ENCODE measurements at regions not wholly inside any gene's neighbourhood (a gene's known extent, or its start where the extent isn't known, plus 50 kb on each side); places are given as distances from the start of the nearest gene placed in this dataset.
"Not testable (repeated sequence)": the region's sequence is repeated elsewhere in the genome, so short reads cannot be mapped to it uniquely, and the experiment has no call there.

DNA sequence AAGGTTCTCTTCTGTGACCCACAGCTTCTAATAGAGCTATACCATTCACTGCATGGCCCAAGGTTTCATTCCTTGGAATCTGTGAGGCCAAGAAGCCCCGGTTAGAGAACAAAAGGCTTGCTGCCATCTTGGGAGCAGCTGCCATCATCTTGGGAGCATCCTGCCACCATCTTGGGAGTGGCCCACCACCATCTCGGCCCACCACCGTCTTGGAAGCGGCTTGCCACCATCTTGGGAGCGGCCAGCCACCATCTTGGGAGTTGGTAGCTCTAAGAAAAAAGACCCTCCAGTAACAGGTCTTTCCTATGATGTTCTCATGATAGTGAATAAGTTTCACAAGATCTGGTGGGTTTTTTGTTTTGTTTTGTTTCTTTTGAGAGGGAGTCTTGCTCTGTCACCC lies 703.9 kb upstream of the ANO3 start:
- DNase-seq = no peak

- DNase-seq = no peak
These were observed 698.7 kb upstream of the ANO3 start for GRCh38 chr11:25633230-25633629.

GRCh38 chr11:25649220-25649619 lies 682.7 kb upstream of the ANO3 start:
- DNase-seq = not testable (repeated sequence)

GRCh38 chr11:25650319-25650718 lies 681.6 kb upstream of the ANO3 start:
- no peak for DNase-seq

DNA sequence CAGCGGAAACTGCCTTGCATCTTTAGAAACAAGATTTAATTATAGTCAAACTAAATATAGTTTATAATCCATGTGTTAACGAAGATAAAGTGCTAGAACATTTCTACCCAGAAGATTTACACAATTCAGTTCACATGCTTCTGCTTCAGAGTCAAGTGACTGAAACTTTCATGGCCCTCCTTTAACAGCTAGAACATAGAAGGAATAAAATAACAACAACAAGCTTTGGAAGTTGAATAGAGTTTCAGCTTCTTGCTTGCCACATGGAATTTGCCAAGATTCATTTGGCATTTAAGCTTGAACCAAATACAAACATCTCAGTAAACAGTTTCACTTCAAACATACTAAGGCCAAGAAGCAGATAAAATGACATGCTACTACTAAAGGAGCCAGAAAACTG lies 676.3 kb upstream of the ANO3 start:
- DNase-seq = no peak

- no peak for DNase-seq
These were observed 673.0 kb upstream of the ANO3 start for GRCh38 chr11:25658916-25659315.

DNA sequence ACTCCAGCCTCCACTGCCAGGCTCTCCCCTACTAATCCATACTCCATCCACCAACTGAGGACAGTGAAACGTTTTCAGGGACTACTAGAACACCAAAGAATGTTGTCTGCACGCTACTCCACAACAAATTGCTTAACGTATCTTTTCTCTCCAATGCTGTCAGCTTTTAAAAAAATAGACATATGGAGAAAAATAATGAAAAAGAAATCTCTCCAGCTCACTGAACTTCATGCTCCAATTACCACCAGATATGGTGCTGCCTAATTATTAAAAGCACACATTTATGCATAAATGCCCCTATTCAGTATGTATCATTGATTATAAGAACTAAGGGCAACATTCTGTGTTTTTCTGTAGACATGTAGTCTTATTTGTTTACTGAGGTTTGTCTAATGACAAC lies 672.2 kb upstream of the ANO3 start:
- no peak for DNase-seq

- no peak for DNase-seq
These were observed 664.1 kb upstream of the ANO3 start for GRCh38 chr11:25667871-25668270.

GRCh38 chr11:25691959-25692358 lies 640.0 kb upstream of the ANO3 start:
- no peak for DNase-seq

DNA sequence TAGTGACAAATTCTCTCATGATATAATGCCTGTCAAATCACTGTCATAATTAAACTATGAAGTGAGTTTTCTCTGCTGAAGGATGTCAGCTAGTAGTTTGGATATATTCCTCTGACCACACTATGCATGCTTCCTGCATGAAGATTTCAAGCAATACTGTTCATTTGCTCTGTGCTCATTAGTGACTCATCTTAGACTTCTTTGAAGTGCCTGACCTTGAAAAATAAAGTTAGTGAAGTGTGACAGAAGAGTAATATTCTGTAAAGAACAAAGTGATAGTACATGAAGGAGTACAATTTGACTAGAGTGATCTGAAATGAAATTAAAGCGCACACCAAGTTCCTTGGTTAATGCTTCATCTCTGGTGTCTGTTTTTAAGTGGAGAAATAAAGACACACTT lies 629.5 kb upstream of the ANO3 start:
- DNase-seq = no peak

DNA sequence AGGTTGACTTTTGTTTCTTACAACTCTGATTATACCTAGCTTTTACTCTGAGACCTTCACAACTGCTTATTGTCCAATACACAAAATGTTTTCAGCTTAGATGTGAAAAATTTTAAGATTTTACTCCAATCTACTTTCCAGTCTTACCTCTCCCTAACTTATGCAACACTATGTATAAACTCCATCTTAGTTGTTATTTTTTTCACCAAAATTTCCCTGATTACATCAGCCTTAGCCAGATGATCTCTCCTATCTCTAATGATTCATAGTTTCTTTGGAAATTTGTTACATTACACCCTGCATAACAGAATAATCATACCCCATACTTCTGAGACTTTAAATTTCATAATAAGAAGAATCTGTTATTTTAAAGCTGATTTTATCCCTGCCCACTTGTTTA lies 621.0 kb upstream of the ANO3 start:
- DNase-seq = no peak

DNA sequence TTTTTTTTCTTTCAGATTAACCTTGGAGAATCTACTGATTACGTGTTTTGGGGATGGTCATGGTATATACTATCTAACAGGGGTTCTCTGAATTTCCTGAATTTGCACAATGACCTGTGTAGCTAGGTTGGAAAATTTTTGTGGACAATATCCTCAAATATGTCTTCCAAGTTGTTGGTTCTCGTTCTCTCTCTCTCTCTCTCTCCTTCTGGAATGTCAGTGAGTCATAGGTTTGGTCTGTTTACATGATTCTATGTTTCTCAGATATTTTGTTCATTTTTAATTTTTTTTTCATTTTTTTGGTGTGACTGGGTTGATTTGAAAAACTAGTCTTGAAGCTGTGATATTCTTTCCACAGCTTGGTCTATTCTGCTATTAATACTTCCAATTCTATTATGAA lies 604.0 kb upstream of the ANO3 start:
- DNase-seq = no peak

DNA sequence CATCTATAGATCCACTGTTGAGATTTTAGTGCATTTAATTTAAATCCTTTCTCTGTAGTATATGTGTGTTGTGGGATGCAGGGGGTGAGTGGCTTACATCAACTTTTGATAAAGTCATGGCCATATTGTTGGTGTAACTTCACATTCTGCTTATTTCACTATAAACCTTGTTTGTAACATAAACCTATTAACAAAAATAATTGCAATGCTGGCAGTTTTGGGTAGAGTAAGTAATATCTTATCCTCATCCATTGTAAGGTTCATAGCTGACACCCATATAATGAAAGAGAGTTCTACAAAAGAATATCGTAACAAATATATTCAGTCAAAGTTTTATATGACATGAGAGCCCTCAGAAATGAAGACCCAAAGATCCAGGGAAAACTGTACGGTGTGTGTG lies 601.7 kb upstream of the ANO3 start:
- DNase-seq = no peak

DNA sequence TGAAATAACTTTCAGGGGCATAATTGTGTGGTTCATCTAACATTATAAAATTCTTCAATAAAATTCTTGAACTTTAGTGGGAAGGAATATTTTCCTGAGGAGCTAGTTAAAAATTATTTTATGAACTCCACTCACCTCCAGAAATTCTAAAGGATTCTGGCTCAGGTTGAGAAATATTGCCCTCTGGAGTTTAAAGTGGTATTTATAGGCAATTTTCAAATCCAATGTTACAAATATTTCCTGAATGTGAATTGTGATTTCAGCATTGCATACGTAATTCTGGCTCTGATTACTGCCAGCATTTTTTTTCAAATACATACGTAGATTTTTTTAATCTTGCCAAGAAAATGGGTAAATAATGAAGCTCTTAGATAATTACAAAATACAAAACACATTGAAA lies 598.2 kb upstream of the ANO3 start:
- no peak for DNase-seq

DNA sequence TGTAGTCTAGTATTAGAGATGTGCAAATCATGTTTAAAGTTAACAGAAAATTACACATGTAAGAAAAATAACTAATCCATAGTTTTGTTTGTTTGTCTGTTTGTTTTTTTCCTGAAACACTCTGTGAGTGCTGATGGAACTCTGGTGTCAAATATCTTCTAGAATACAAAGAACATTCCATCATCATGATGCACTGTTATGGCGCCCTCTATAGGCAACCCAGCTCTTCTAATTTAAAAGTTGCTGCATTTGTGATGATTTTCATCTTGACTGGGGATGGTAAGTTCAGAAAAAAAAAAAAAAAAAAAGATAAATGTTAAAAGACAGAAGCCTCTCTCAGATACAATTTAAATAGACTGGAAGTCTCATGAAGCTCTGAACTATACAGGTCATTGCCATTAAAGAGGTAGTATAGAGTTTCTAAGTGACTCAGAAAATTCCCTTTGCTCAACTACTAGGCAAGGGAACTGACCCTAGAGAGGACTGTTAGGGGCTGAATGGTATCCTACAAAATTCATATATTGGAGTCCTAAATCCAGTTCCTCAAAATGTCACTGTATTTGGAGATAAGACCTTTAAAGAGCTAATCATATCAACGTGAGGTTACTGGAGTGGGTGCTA lies 597.2 kb upstream of the ANO3 start:
- DNase-seq = no peak

DNA sequence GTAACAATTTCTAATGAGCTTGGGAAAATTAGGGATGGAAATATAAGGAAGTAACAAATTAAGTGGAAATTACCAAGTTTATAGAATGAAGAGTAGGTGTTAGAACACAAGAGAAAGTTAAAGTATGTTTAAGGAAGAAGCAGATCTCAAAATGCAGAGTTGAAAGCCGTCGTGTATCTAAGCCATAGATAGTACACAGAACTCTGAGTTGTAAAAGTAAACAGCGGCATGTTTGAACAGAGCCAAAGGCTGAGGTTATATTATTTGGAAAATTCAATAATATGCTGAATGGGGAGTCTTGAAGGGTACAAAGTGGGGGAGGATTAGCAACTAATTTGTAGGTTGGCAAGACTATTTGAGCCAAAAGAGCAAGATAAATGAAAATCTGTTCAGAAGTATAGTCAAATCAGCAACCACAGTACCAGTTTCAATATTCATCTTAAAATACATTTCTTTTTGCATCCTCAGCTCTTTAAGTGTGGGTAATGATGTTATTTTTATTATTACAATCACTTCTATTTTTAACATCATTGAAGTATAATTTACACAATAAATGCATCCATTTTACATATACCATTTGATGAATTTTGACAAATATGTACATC lies 594.8 kb upstream of the ANO3 start:
- DNase-seq = no peak

DNA sequence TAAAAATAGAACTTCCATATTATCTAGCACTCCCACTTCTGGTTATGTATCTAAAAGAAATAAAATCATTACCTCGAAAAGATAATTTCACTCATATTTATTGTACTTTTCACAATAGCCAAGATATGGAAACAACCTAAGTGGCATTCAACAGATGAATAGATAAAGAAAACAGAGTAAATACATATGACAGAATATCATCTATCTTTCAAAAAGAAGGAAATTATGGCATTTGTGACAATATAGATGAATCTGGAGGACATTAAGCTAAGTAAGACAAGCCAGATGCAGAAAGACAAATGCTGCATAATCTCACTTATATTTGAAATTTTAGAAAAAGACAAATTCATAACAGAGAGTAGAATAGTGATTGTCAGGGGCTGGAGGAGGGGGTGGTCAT lies 590.0 kb upstream of the ANO3 start:
- no peak for DNase-seq

DNA sequence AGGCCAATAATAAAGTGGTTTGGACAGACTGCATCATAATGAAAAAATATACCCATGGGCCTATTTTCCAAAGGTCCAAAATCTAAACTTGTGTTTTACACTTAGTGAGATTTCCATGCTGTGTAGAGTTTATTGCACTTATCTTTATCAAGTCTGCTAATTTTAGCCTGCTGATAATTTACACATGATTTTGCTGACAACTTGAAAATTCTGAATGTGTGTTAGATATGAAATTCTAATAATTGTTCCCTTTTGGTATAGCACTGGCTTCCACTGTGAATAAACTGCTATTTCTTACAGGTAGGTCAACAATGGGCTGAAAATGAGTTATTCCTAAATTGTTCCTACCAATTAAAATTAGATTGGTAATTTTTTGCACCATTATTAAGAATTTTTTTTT lies 589.1 kb upstream of the ANO3 start:
- no peak for DNase-seq

GRCh38 chr11:25755381-25755780 lies 576.5 kb upstream of the ANO3 start:
- no peak for DNase-seq

GRCh38 chr11:25755918-25756584 lies 575.9 kb upstream of the ANO3 start:
- DNase-seq = no peak

- DNase-seq = no peak
These were observed 573.7 kb upstream of the ANO3 start for GRCh38 chr11:25758145-25758661.

DNA sequence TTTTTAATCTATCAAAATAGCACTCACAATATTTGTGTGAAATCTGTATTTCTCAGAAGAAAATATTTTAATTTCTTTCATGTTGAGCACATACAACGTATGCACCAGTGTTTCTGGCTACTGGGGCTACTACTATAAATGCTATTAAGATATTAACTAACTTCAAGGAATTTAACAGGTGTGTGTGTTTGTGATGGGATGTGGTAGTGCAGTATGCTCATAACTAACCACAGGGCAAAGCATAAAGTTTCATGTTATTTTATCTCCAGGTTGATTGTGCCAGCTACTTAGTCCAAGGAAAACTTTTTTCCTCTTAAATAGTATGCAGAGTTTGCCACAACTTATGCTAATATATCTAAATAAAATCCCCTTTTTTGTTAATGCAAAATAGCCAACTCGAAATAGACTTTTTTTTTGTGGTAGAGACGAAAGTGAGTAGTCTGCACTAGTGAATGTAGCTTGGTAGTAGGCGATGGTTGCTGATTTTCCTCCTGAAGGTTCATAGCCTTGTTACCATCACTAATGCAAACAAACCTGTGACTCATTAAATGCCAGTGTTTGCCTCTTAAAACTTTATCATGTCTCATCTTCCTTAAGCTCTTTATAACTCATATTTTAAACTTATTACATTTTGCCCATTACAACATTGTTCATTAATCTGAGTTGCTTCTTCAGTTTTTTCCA lies 565.5 kb upstream of the ANO3 start:
- no peak for DNase-seq

- DNase-seq = no peak
These were observed 562.6 kb upstream of the ANO3 start for GRCh38 chr11:25769287-25769686.

DNA sequence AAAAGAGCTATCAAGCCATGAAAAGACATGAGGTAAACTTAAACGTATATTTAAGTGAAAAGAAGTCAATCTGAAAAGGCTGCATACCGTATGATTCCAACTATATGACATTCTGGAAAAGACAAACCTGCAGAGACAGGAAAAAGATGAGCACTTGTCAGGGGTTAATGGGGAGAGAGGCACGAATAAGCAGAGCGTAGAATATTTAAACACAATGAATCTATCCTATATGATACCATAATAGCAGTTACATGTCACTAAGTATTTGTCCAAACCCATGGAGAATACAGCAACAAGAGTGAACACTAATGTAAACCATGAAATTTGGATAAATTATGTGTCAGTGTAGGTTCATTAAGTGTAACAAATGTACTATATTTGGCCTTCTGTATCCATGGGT lies 560.3 kb upstream of the ANO3 start:
- no peak for DNase-seq
